ENCODE measurements at regions not wholly inside any gene's neighbourhood (a gene's known extent, or its start where the extent isn't known, plus 50 kb on each side); places are given as distances from the start of the nearest gene placed in this dataset.
A peak's percentile ranks its signal among the peaks of the same experiment; 100 is the strongest.

DNA sequence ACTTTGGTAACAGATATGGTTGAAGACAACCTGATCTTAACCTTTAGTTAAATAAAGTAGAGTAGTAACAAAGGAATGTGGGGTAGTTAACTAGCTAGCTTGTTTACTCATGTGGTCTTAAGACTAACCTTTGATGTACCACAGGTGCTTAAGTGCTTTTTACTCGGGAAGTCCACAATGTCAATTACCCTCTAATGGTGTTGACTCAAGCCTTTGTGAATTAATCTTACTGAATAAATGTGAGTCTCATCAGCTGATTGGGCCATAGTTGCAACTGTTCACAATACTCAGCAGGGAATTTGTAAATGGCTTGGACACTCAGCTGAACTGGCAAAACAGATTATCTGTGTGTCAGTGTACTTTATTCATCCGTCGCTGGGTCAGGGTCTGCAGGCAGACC is 119.0 kb upstream of the UGT8 start:
- ATAC-seq (replicated peaks in 6 of 8): no peak
- in situ Hi-C loops (cut with MboI; ENCODE audit: low pct_unique_long_range_greater_than_20kb in 2 of 9, low sequenced_read_pairs in 9 of 9, unreplicated experiment in 9 of 9): no loop called here
- H3K4me1 ChIP-seq (replicated peaks in 1 of 2): no peaks in the 10 kb centered on the region
- H3K27ac ChIP-seq: no peak overlapping the region
- WGBS, 10 experiments: 0 to 95% (median 60%) methylated on average over 1 to 3 of the region's 3 CpGs; no CpG with 5 or more reads in 3 of the 10 experiments
- H3K4me3 ChIP-seq: no peak overlapping the region

DNA sequence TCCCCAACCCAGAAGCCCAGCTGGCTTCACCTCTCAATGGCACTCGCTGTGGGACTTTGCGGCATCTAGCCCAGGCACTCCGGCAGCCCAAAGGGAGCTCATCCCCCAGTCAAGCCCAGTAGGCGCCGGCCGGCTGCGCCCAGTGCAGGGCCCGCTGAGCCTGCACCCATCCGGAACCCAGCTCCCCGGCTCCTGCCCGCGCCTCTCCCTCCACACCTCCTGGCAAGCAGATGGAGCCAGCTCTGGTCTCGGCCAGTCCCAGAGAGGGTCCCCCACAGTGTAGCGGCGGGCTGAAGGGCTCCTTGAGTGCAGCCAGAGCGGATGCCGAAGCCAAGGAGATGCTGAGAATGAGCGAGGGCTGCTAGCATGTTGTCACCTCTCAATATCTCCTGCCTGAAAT is 116.8 kb upstream of the UGT8 start:
- no peak for ATAC-seq (replicated peaks in 6 of 8)
- in situ Hi-C loops (cut with MboI; ENCODE audit: low pct_unique_long_range_greater_than_20kb in 2 of 9, low sequenced_read_pairs in 9 of 9, unreplicated experiment in 9 of 9): no loop called here
- WGBS, 10 experiments: 57 to 100% (median 90%) methylated on average over 1 to 3 of the region's 18 CpGs; no CpG with 5 or more reads in 3 of the 10 experiments

DNA sequence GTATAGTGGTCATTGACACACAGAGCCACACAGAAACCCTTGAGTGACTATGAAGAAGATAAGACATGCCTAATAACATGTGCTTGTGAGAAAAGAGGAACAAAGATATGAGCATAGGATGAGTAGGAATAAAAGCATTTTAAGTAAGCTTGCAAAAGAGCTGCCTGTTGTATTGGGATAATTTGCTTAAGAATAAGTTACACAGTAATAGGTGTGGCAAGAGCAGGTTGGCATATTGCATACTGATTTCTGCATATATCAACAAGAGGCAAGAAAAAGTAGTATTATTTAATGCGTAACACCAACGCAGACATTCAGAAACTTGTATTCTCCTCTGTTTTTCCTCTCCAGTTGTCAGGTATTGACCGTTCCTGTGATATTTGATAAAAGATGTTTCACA is 111.5 kb upstream of the UGT8 start:
- in situ Hi-C loops (cut with MboI; ENCODE audit: low pct_unique_long_range_greater_than_20kb in 2 of 9, low sequenced_read_pairs in 9 of 9, unreplicated experiment in 9 of 9): no loop called here
- ATAC-seq (replicated peaks in 6 of 8): peak in 3 of 8 experiments; percentile 20 to 80 (median 53)
- no peak overlapping the region for H3K4me3 ChIP-seq
- 18 to 96% (median 64%) methylated on average over 2 to 3 of the region's 3 CpGs; no CpG with 5 or more reads in 2 of the 10 experiments for WGBS, 10 experiments
- H3K4me1 ChIP-seq (replicated peaks in 1 of 2): peaks cover 0 to 2% of the 10 kb centered on the region in 2 donors
- H3K27ac ChIP-seq: no peak overlapping the region

More for the DNA sequence above, 116.8 kb upstream of the UGT8 start:
- no peaks in the 10 kb centered on the region for H3K4me1 ChIP-seq (replicated peaks in 1 of 2)
- no peak overlapping the region for H3K4me3 ChIP-seq
- H3K27ac ChIP-seq: no peak overlapping the region

DNA sequence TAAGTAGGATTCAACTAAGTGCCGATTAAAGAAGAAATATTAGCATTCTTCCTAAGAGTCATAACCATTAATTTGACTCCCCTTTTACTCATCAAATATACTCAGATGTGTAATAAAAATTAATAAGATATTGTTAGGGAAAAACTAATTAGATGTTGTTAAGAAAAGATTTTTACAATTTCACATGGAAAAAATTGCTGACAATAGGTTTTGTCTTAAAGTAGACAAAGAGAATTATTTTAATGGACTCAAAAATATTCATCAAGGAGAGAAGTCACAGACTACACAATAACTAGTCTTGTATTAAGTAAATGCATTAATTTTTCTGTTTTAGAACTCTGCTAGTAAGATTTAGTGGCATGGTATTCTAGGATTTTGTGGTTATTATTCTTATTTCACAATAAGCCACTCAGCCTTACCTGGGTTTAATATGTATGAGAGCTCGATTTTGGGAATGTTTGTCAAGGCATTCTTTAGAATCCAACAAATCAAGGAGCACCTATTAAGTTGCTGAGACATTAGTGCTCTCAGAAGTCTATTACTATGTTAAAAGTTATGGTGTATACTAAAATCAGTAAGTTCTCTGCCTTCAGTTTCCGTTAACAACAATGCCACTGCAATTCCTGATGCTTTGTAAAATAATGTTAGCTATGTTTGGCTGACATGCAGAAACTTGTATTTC is 110.2 kb upstream of the UGT8 start:
- no peak overlapping the region for H3K4me3 ChIP-seq
- peaks cover 0 to 2% of the 10 kb centered on the region in 2 donors for H3K4me1 ChIP-seq (replicated peaks in 1 of 2)
- no peak overlapping the region for H3K27ac ChIP-seq
- in situ Hi-C loops (cut with MboI; ENCODE audit: low pct_unique_long_range_greater_than_20kb in 2 of 9, low sequenced_read_pairs in 9 of 9, unreplicated experiment in 9 of 9): no loop called here
- ATAC-seq (replicated peaks in 6 of 8): no peak
- WGBS, 10 experiments: 25 to 100% (median 81%) methylated on average over 1 to 3 of the region's 3 CpGs

DNA sequence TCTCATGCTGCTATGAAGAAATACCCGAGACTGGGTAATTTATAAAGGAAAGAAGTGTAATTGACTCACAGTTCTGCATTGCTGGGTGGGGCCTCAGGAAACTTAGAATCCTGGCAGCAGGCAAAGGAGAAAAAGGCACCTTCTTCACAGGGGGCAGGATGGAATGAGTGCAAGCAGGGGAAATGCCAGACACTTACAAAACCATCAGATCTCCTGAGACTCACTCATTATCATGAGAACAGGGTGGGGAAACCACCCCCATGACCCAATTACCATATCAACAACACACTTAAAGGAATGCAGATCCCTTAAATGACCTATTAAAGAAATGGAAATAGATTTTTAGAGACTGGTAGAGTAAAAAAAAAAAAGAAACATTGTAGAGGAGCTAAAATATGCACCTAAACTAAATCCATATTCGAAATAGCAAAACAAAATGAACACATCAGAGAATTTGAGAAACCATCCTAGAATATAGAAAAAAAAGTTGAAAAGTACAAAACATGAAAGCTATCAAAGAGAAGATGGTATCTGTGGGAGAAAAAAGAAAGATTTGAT is 104.3 kb upstream of the UGT8 start:
- H3K4me1 ChIP-seq (replicated peaks in 1 of 2): peaks cover 2 to 11% of the 10 kb centered on the region in 2 donors
- no peak overlapping the region for H3K4me3 ChIP-seq
- 0 to 71% (median 28%) methylated on average over 1 to 2 of the region's 2 CpGs for WGBS, 10 experiments
- ATAC-seq (replicated peaks in 6 of 8): peak in 3 of 8 experiments; percentile 12 to 88 (median 81)
- in situ Hi-C loops (cut with MboI; ENCODE audit: low pct_unique_long_range_greater_than_20kb in 2 of 9, low sequenced_read_pairs in 9 of 9, unreplicated experiment in 9 of 9): no loop called here
- H3K27ac ChIP-seq: no peak overlapping the region

DNA sequence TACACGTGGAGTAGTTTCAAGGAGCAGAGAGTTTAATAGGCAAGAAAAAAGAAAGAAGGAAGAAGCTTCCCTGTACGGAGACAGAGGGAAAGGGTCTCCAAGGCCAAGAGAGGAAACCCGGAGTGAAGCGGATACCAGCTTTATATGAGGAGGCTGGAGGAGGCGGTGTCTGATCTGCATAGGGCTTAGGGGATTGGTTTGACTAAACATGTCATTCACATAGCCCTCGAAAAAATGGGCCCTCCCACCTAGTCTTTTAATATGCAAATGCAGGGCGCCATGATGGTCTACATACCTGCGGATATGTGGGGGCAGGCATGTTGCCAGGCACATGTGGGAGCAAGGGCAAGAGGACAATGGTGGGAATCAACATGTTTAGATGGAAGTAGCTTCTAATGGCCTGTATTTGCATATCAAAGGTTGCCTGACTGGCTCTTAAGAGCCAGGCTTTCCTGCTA is 103.1 kb upstream of the UGT8 start:
- Histone ChIP-seq H3K4me1 (replicated peaks in 1 of 2) (peaks cover 2 to 11% of the 10 kb centered on the region in 2 donors), H3K27ac (peak overlapping the region; percentile 8 to 44), H3K4me3 (no peak overlapping the region)
- 16 to 69% (median 42%) methylated on average over 3 to 8 of the region's 8 CpGs for WGBS, 10 experiments
- peak in 6 of 8 experiments; percentile 15 to 97 (median 95) for ATAC-seq (replicated peaks in 6 of 8)
- in situ Hi-C loops (cut with MboI; ENCODE audit: low pct_unique_long_range_greater_than_20kb in 2 of 9, low sequenced_read_pairs in 9 of 9, unreplicated experiment in 9 of 9): no loop called here

DNA sequence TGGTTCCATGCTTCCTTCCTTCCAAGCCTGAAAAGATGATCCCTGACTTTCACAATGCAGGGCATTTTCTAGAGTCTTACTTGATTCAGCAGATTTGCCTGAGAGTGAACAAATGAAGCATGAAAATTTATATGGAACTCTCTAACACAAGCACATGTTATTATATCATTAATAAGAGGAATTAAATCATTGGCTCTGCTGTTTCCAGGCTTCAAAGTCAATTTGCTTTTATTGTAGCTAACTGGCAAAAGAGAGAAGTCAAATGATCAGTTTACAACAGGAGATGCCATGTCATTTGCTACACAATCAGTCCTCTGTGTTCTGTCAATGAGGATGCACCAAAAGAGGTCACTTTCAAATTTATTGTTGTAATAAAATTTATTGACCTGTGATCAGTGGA is 101.5 kb upstream of the UGT8 start:
- Histone ChIP-seq H3K4me1 (replicated peaks in 1 of 2) (peaks cover 2 to 11% of the 10 kb centered on the region in 2 donors), H3K27ac (no peak overlapping the region), H3K4me3 (no peak overlapping the region)
- no peak for ATAC-seq (replicated peaks in 6 of 8)
- in situ Hi-C loops (cut with MboI; ENCODE audit: low pct_unique_long_range_greater_than_20kb in 2 of 9, low sequenced_read_pairs in 9 of 9, unreplicated experiment in 9 of 9): no loop called here

DNA sequence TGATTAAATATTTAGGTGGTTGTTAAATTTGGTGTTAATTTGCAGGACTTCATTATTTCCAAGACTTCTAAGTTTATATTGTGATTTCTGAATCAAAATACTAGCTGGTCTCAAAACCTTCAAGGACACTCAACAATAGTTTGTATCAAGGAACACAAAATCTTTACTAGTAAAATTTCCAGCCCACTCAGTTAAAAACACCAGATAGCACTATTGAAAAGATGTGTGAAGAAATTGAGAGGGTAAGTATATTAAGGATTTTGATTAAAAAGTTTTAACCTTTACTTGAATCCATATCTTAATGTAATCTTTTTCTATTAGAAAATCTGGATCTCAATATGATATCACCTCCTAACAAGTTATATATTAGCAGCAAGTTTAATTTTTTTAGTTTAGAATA is 89.3 kb upstream of the UGT8 start:
- Histone ChIP-seq H3K4me1 (replicated peaks in 1 of 2) (no peaks in the 10 kb centered on the region), H3K4me3 (no peak overlapping the region), H3K27ac (no peak overlapping the region)
- in situ Hi-C loops (cut with MboI; ENCODE audit: low pct_unique_long_range_greater_than_20kb in 2 of 9, low sequenced_read_pairs in 9 of 9, unreplicated experiment in 9 of 9): no loop called here
- no peak for ATAC-seq (replicated peaks in 6 of 8)

DNA sequence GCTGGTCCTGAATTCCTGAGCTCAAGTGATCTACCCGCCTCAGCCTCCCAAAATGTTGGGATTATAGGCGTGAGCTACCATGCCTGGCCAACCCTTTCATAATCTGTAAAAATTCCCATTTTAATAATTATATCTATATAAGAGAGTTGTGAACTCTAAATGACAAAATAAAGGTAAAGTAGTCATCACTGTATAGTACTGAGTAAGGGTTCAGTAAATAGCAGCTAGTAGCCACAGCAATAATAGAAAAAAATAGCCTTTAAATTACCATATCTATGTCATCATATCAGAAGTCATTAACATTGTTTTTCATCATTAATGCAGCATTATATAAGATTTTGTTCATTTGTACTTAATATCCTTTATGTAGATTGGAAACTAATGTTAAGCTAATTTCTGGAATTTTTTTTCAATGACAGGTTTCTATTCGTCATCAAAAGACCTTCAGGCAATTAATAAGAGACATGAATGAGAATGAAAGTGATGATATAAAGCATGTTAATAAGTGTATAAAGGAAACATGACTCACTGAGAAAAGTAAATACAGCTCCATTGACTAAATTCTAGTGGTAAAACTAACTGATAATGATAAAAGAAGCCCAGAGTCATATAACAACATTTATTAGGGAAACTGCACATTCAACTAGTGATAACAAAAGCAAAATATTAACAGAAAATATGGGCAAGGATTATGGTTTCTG is 85.9 kb upstream of the UGT8 start:
- WGBS, 10 experiments: 29 to 100% (median 91%) methylated on average over 1 to 3 of the region's 3 CpGs
- no peak for ATAC-seq (replicated peaks in 6 of 8)
- H3K27ac ChIP-seq: no peak overlapping the region
- H3K4me1 ChIP-seq (replicated peaks in 1 of 2): no peaks in the 10 kb centered on the region
- in situ Hi-C loops (cut with MboI; ENCODE audit: low pct_unique_long_range_greater_than_20kb in 2 of 9, low sequenced_read_pairs in 9 of 9, unreplicated experiment in 9 of 9): no loop called here
- H3K4me3 ChIP-seq: no peak overlapping the region

DNA sequence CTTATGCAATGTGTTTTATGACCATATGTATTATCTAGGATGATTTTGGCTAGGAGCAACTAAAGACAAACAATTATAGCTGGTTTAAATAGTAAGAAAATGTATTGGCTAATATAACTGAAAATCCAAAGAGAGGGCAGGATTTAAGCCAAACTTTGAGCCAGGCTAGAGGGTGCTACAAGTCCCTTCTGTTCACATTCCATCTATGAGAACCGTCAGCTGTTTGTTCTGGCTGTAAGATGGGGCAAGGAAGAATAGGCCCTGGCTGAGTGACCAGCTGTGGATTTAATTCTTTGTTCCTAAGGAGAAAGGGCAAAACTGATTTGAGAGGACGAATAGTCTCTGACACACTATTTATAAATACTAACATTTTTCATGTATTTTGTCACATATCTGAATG is 79.2 kb upstream of the UGT8 start:
- Histone ChIP-seq H3K27ac (no peak overlapping the region), H3K4me3 (no peak overlapping the region), H3K4me1 (replicated peaks in 1 of 2) (no peaks in the 10 kb centered on the region)
- in situ Hi-C loops (cut with MboI; ENCODE audit: low pct_unique_long_range_greater_than_20kb in 2 of 9, low sequenced_read_pairs in 9 of 9, unreplicated experiment in 9 of 9): no loop called here
- WGBS, 10 experiments: 20 to 95% (median 69%) methylated on average over 1 to 2 of the region's 2 CpGs; no CpG with 5 or more reads in 4 of the 10 experiments
- ATAC-seq (replicated peaks in 6 of 8): no peak

DNA sequence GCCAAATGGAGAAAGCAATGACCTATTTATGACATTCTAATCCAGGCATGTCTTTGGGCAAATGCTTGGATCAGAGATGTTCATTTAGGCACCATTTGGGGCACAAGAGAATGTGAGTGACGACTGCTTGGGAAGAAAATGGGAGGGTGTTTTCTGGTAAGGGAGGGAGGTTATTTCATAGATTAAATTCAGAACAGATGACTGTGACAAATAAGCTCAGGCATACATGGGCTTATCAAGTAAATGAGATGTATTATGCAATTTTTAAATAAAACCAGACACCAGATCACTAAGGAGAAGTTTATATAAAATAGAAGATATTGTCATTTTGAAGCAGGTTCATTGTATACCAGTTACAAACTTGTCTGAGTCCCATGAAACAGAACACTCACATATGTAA is 71.4 kb upstream of the UGT8 start:
- 0 to 100% (median 88%) methylated on average over 1 of the region's 1 CpG for WGBS, 10 experiments
- no peak overlapping the region for H3K27ac ChIP-seq
- peak in 2 of 8 experiments; percentile 77 to 82 for ATAC-seq (replicated peaks in 6 of 8)
- no peaks in the 10 kb centered on the region for H3K4me1 ChIP-seq (replicated peaks in 1 of 2)
- no peak overlapping the region for H3K4me3 ChIP-seq
- in situ Hi-C loops (cut with MboI; ENCODE audit: low pct_unique_long_range_greater_than_20kb in 2 of 9, low sequenced_read_pairs in 9 of 9, unreplicated experiment in 9 of 9): no loop called here

DNA sequence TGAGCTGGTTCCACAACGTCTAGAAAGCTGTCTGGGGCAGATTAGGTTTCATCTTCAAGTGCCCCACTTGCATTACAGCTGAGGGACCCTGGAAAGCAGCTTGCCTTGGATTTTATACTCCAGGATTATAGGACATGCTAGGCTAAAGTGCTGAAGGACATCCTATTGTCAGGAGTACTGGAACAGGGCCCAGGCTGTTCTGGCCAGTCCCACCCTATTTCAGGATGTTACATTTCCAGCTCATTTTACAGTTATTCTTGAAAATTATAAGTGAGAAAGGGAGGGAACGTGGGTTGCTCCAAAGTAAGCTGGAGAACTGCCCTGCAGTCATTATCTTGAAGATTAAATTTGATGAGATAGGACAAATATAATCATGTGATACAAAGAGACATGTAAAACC is 71.0 kb upstream of the UGT8 start:
- ATAC-seq (replicated peaks in 6 of 8): peak in 3 of 8 experiments; percentile 23 to 90 (median 89)
- 23 to 78% (median 47%) methylated on average over 1 to 2 of the region's 2 CpGs; no CpG with 5 or more reads in 6 of the 10 experiments for WGBS, 10 experiments
- Histone ChIP-seq H3K4me3 (no peak overlapping the region), H3K27ac (no peak overlapping the region), H3K4me1 (replicated peaks in 1 of 2) (no peaks in the 10 kb centered on the region)
- in situ Hi-C loops (cut with MboI; ENCODE audit: low pct_unique_long_range_greater_than_20kb in 2 of 9, low sequenced_read_pairs in 9 of 9, unreplicated experiment in 9 of 9): no loop called here

DNA sequence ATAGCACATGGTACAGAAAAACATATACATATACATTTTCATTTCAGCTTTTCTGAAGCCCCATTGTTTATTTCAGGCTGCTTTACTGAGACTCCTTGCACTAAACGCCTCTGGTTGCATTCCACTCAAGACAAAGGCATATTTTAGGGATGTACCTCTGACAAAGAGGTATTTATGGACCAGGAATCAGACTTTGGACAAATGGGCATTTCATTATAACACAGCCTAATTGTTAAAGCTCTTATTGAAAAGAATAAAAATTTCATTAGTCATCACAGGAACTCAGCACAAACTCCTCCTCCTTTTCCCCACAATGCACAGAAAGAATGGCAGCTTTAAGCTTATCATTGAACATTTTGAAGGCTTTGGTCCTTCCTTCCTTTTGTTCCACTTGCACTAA is 62.9 kb upstream of the UGT8 start:
- H3K27ac ChIP-seq: no peak overlapping the region
- in situ Hi-C loops (cut with MboI; ENCODE audit: low pct_unique_long_range_greater_than_20kb in 2 of 9, low sequenced_read_pairs in 9 of 9, unreplicated experiment in 9 of 9): no loop called here
- H3K4me3 ChIP-seq: no peak overlapping the region
- peaks cover 0 to 9% of the 10 kb centered on the region in 2 donors for H3K4me1 ChIP-seq (replicated peaks in 1 of 2)
- WGBS, 10 experiments: 0 to 60% (median 30%) methylated on average over 1 of the region's 1 CpG
- peak in 2 of 8 experiments; percentile 23 to 33 for ATAC-seq (replicated peaks in 6 of 8)
